HAP-1 (cell line): ENCODE measurements at regions not wholly inside any gene's neighbourhood (a gene's known extent, or its start where the extent isn't known, plus 50 kb on each side); places are given as distances from the start of the nearest gene placed in this dataset.
"Not testable (repeated sequence)": the region's sequence is repeated elsewhere in the genome, so short reads cannot be mapped to it uniquely, and the experiment has no call there.

Source experiments
- DNase-seq, 2 experiments: peaks; one replicate each; pipeline ENCODE4 v3.0.0-alpha.2; 2016 to 2020; ENCODE audit warnings: low spot score in 2 of 2
- H3K27me3 ChIP-seq: fragments of 250-450 bp; sonication (Bioruptor Pico); 2 replicates; pipeline ENCODE4 v1.5.1; 2020; ENCODE audit warnings: low read depth, mild to moderate bottlenecking, moderate library complexity
- H3K36me3 ChIP-seq: fragments of 250-450 bp; sonication (Bioruptor Pico); replicated peaks from 2 replicates; pipeline ENCODE4 v1.5.1; 2020; ENCODE audit warnings: mild to moderate bottlenecking
- H3K4me1 ChIP-seq: fragments of 250-450 bp; sonication (Bioruptor Pico); 2 replicates; pipeline ENCODE4 v1.5.1; 2020; ENCODE audit warnings: mild to moderate bottlenecking
- H3K4me3 ChIP-seq: fragments of 250-450 bp; sonication (Bioruptor Pico); 2 replicates; pipeline ENCODE4 v1.5.1; 2020; ENCODE audit warnings: mild to moderate bottlenecking, moderate library complexity
- H3K9me3 ChIP-seq: fragments of 250-450 bp; sonication (Bioruptor Pico); 2 replicates; pipeline ENCODE4 v1.5.1; 2020; ENCODE audit warnings: mild to moderate bottlenecking, moderate library complexity
- in situ Hi-C: fragments of 300-500 bp; cut with MboI; formaldehyde crosslinking; loops from 3 replicates; pipeline ENCODE4 v1.14.3; 2020; ENCODE audit warnings: low sequenced_read_pairs, inconsistent platforms, mixed read lengths

DNA sequence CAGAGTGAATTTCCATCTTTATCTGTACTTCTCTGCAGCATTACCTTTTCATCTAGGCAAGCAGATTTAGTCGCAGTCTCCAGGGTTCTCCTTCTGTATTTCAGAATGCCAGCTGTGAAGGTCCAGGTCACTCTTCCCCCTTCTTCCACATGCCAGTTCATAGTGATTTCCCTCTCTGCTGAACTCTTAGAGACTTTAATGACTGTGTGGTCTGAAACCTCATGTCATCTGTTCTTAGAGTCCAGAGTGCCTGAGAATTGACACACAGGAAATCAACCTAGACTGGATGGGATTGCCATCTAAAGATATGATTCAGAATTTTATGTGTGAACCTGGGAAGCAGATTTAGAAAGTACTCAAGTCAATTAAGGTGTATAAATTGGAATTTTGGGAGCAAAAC lies 248.1 kb downstream of the TPBG start:
- Histone ChIP-seq H3K4me3 (no peak overlapping the region), H3K36me3 (no peaks in the 10 kb centered on the region), H3K9me3 (no peaks in the 10 kb centered on the region), H3K27me3 (no peaks in the 10 kb centered on the region), H3K4me1 (no peaks in the 10 kb centered on the region)
- no peak for DNase-seq
- in situ Hi-C loops = no loop called here

DNA sequence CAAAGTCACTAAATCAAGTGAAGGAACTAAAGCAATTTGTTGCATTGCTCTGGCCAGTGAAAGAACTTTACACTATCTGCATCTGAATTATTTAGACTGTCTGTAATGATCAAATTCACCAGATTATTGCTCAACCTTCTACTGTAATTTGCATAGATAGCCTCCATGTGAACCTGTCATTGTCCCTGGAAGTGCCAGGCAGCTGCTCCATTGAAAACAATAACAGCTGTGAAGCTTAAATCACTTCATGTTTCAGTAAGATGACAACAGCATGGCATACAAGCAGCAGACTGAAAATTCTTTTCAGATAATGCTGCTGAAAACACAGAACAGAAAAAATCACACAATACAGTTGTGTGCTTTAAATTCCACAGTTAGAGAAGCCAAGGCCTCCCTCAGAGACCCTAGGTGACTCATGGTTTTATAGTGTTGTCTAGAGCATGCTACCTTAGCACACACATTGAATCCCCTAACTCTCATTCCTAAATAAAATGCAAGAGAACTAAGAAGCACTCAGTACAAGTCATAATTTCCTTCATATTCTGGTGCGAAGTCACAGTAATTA lies 248.9 kb downstream of the TPBG start:
- in situ Hi-C loops = no loop called here
- H3K4me1 ChIP-seq = no peaks in the 10 kb centered on the region
- peak; percentile 6 to 16 for DNase-seq
- no peaks in the 10 kb centered on the region for H3K9me3 ChIP-seq
- H3K27me3 ChIP-seq = no peaks in the 10 kb centered on the region
- no peak overlapping the region for H3K4me3 ChIP-seq
- no peaks in the 10 kb centered on the region for H3K36me3 ChIP-seq

DNA sequence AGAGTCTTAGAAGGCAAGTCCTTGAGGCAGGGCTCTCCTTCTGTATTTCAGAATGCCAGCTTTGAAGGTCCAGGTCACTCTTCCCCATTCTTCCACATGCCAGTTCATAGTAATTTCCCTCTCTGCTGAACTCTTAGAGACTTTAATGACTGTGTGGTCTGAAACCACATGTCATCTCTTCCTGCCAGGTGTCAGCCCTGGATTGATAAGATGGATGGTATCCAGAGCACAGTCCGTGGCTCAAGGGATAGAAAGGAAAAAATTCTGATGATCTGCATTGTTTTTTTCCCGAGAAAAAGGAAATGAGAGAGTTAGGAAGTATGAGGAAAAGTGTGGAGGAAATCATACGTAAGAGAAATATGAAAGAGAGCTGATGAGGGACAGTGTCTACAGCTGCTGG lies 250.9 kb downstream of the TPBG start:
- H3K36me3 ChIP-seq = no peaks in the 10 kb centered on the region
- no peaks in the 10 kb centered on the region for H3K27me3 ChIP-seq
- H3K9me3 ChIP-seq = no peaks in the 10 kb centered on the region
- DNase-seq = no peak
- H3K4me1 ChIP-seq = no peaks in the 10 kb centered on the region
- in situ Hi-C loops = no loop called here
- H3K4me3 ChIP-seq = no peak overlapping the region

GRCh38 chr6:82616386-82617028 lies 252.9 kb downstream of the TPBG start:
- H3K4me3 ChIP-seq = no peak overlapping the region
- H3K9me3 ChIP-seq = no peaks in the 10 kb centered on the region
- in situ Hi-C loops = no loop called here
- H3K36me3 ChIP-seq = no peaks in the 10 kb centered on the region
- H3K4me1 ChIP-seq = no peaks in the 10 kb centered on the region
- DNase-seq = no peak
- H3K27me3 ChIP-seq = no peaks in the 10 kb centered on the region

DNA sequence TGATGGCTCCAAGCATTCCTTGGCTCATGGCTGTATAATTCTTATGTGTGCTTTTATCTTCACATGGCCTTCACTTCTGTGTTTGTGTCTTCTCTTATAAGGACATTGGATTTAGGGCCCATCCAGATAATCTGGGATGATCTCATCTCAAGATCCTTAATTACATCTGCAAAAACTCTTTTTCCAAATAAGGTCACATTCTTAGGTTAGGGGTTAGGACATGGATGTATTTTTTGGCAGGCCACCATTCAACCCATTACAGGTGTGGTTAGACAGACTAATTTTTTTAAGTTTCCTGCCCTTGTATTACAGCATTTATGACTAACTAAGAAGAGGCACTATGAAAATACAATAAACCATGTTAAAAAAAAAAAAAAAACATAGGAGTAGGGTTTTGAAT lies 254.0 kb downstream of the TPBG start:
- H3K27me3 ChIP-seq = no peaks in the 10 kb centered on the region
- no peak for DNase-seq
- no peaks in the 10 kb centered on the region for H3K9me3 ChIP-seq
- H3K4me3 ChIP-seq = no peak overlapping the region
- no peaks in the 10 kb centered on the region for H3K4me1 ChIP-seq
- H3K36me3 ChIP-seq = no peaks in the 10 kb centered on the region
- in situ Hi-C loops = no loop called here

DNA sequence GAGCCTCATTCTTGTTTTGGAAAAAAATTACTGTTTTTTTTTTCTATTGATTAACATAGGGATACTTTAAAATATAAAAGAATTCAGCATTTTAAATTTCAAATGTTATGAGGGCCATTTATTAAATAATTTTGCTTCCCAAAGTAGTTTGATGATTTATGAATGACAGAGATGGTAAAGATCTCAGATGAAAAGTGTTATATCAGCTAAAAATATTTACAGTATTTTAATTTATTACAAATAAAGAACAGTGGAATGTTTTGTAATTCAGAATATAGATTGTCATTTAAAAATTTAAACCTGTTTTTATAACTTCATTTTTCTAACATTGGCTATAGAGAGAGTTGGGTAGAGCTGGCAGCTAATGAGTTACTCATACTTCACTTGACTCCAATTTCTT lies 256.0 kb downstream of the TPBG start:
- DNase-seq = no peak
- Histone ChIP-seq H3K9me3 (no peaks in the 10 kb centered on the region), H3K4me1 (no peaks in the 10 kb centered on the region), H3K27me3 (no peaks in the 10 kb centered on the region), H3K4me3 (no peak overlapping the region), H3K36me3 (no peaks in the 10 kb centered on the region)
- in situ Hi-C loops = no loop called here

GRCh38 chr6:82622461-82622860 lies 258.8 kb downstream of the TPBG start:
- no peaks in the 10 kb centered on the region for H3K4me1 ChIP-seq
- in situ Hi-C loops = no loop called here
- H3K9me3 ChIP-seq = no peaks in the 10 kb centered on the region
- H3K36me3 ChIP-seq = no peaks in the 10 kb centered on the region
- no peaks in the 10 kb centered on the region for H3K27me3 ChIP-seq
- no peak overlapping the region for H3K4me3 ChIP-seq
- DNase-seq = no peak

- in situ Hi-C loops = no loop called here
- Histone ChIP-seq H3K9me3 (no peaks in the 10 kb centered on the region), H3K4me3 (no peak overlapping the region), H3K27me3 (no peaks in the 10 kb centered on the region), H3K4me1 (no peaks in the 10 kb centered on the region), H3K36me3 (no peaks in the 10 kb centered on the region)
- DNase-seq = no peak
These were observed 260.6 kb downstream of the TPBG start for GRCh38 chr6:82624251-82624650.

- H3K27me3 ChIP-seq, H3K4me3 ChIP-seq, in situ Hi-C loops, H3K36me3 ChIP-seq, H3K9me3 ChIP-seq, H3K4me1 ChIP-seq, DNase-seq: not testable (repeated sequence)
These were observed 263.3 kb downstream of the TPBG start for GRCh38 chr6:82626946-82627345.

- no peaks in the 10 kb centered on the region for H3K27me3 ChIP-seq
- H3K9me3 ChIP-seq = no peaks in the 10 kb centered on the region
- in situ Hi-C loops = no loop called here
- no peaks in the 10 kb centered on the region for H3K4me1 ChIP-seq
- no peaks in the 10 kb centered on the region for H3K36me3 ChIP-seq
- DNase-seq = no peak
- no peak overlapping the region for H3K4me3 ChIP-seq
These were observed 266.3 kb downstream of the TPBG start for GRCh38 chr6:82629921-82630320.

- Histone ChIP-seq H3K9me3 (no peaks in the 10 kb centered on the region), H3K27me3 (no peaks in the 10 kb centered on the region), H3K4me3 (no peak overlapping the region), H3K4me1 (no peaks in the 10 kb centered on the region), H3K36me3 (no peaks in the 10 kb centered on the region)
- DNase-seq = no peak
- in situ Hi-C loops = no loop called here
These were observed 278.1 kb downstream of the TPBG start for GRCh38 chr6:82641677-82642076.

- H3K9me3 ChIP-seq = no peaks in the 10 kb centered on the region
- no peak for DNase-seq
- H3K27me3 ChIP-seq = no peaks in the 10 kb centered on the region
- in situ Hi-C loops = no loop called here
- H3K4me3 ChIP-seq = no peak overlapping the region
- H3K4me1 ChIP-seq = no peaks in the 10 kb centered on the region
- H3K36me3 ChIP-seq = no peaks in the 10 kb centered on the region
These were observed 282.1 kb downstream of the TPBG start for GRCh38 chr6:82645536-82646230.

DNA sequence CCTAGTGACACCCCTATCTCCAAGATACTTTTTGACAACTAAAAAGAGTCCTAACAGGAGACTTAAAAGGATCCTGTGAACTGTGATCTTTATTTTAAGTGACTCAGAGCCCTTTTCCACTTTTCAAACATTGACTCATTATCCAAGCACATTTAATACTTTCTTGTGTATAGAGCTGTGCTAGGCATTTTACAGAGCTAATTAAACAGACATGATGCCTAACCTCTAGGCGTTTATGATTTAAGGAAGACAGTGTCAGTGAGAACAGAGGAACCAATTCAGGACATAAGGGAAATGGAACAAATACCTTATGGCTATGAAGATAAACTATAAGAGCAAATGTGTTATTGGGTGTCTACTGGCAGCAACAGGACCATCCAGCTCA lies 282.6 kb downstream of the TPBG start:
- DNase-seq = no peak
- Histone ChIP-seq H3K4me1 (no peaks in the 10 kb centered on the region), H3K9me3 (no peaks in the 10 kb centered on the region), H3K27me3 (no peaks in the 10 kb centered on the region), H3K36me3 (no peaks in the 10 kb centered on the region), H3K4me3 (no peak overlapping the region)
- in situ Hi-C loops = no loop called here

DNA sequence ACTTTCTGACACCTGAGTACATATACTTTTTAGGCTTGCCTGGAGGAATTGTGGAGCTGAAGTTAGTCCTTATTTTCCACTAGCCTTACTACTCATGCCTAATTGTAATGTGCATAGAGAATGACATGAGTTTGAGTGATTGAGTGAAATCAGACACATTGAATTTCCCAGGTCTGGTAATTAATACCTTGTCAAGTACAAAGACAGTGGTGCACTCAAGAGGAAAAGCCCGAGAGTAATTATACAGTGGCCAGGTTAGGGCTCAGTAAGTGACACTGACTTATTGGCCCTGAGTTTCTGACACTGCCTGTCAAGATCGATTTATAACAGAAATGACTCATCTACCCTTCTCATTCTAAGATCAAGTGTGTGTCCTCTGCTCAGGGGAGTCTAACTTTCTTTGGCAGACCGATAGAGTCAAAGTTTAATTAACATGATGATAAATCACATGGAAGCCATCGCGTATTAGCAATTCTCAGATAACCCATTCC lies 288.3 kb downstream of the TPBG start:
- H3K36me3 ChIP-seq = no peaks in the 10 kb centered on the region
- no peaks in the 10 kb centered on the region for H3K27me3 ChIP-seq
- in situ Hi-C loops = no loop called here
- no peak for DNase-seq
- no peaks in the 10 kb centered on the region for H3K9me3 ChIP-seq
- no peak overlapping the region for H3K4me3 ChIP-seq
- no peaks in the 10 kb centered on the region for H3K4me1 ChIP-seq
